Liver (tissue), 8 donors: ENCODE measurements at regions not wholly inside any gene's neighbourhood (a gene's known extent, or its start where the extent isn't known, plus 50 kb on each side); places are given as distances from the start of the nearest gene placed in this dataset.

Source experiments
- DNase-seq: peaks from one replicate; pipeline ENCODE4 v3.0.0-alpha.2; 2017; ENCODE audit warnings: low spot score
- H3K27ac ChIP-seq, 2 donors: one replicate each; pipeline ENCODE4 v1.7.0; 2013; ENCODE audit warnings: inconsistent platforms in 2 of 2, low read length in 2 of 2, control low read depth in 1 of 2, low read depth in 1 of 2, mild to moderate bottlenecking in 1 of 2
- H3K27me3 ChIP-seq, 4 donors: one replicate each; pipeline versions ENCODE4 v1.6.1 to v1.7.0; 2013; ENCODE audit warnings: low read length in 3 of 4, inconsistent platforms in 1 of 4, mild to moderate bottlenecking in 1 of 4, moderate library complexity in 1 of 4; ENCODE audit not compliant: control insufficient read depth in 4 of 4, insufficient read depth in 4 of 4
- H3K36me3 ChIP-seq, 4 donors: one replicate each; pipeline versions ENCODE4 v1.6.1 to v1.7.0; 2013; ENCODE audit warnings: low read length in 3 of 4, mild to moderate bottlenecking in 3 of 4, low read depth in 1 of 4, moderate library complexity in 1 of 4; ENCODE audit not compliant: control insufficient read depth in 4 of 4, insufficient read depth in 3 of 4
- H3K4me1 ChIP-seq, 4 donors: one replicate each; pipeline versions ENCODE4 v1.6.1 to v1.7.0; 2013; ENCODE audit warnings: low read length in 3 of 4, mild to moderate bottlenecking in 3 of 4, moderate library complexity in 1 of 4; ENCODE audit not compliant: control insufficient read depth in 4 of 4, insufficient read depth in 4 of 4
- H3K4me3 ChIP-seq, 3 donors: one replicate each; pipeline versions ENCODE4 v1.6.1 to v1.7.0; 2013; ENCODE audit warnings: low read length in 3 of 3, control low read depth in 1 of 3, low read depth in 1 of 3, mild to moderate bottlenecking in 1 of 3
- H3K9ac ChIP-seq, 2 donors: one replicate each; pipeline ENCODE4 v1.7.0; 2013; ENCODE audit warnings: low read length in 2 of 2, mild to moderate bottlenecking in 2 of 2, moderate library complexity in 2 of 2, control low read depth in 1 of 2, low read depth in 1 of 2
- H3K9me3 ChIP-seq, 4 donors: one replicate each; pipeline versions ENCODE4 v1.6.1 to v1.7.0; 2013; ENCODE audit warnings: low read length in 3 of 4; ENCODE audit not compliant: control insufficient read depth in 4 of 4
- CTCF ChIP-seq: fragments of 150-350 bp; IDR thresholded peaks from 2 replicates; pipeline ENCODE4 v1.5.1; 2017; ENCODE audit warnings: improper control_type of control experiment, low read depth, low read length; ENCODE audit not compliant: missing input control
- FOXA1 ChIP-seq: IDR thresholded peaks from 2 replicates; pipeline ENCODE4 v1.6.1; 2016; ENCODE audit warnings: antibody characterized with exemption
- HNF4A ChIP-seq, 2 donors: conservative IDR thresholded peaks; 2 replicates each; pipeline ENCODE4 v1.6.1; 2016; ENCODE audit warnings: antibody characterized with exemption in 2 of 2, mild to moderate bottlenecking in 2 of 2
- REST ChIP-seq: IDR thresholded peaks from 2 replicates; pipeline ENCODE4 v1.6.1; 2016; ENCODE audit warnings: antibody characterized with exemption, mild to moderate bottlenecking
- YY1 ChIP-seq: IDR thresholded peaks from 2 replicates; pipeline ENCODE4 v1.6.1; 2016; ENCODE audit warnings: antibody characterized with exemption, mild to moderate bottlenecking
- ZBTB33 ChIP-seq: IDR thresholded peaks from 2 replicates; pipeline ENCODE4 v1.6.1; 2016; ENCODE audit warnings: antibody characterized with exemption
- WGBS: extraction: QIAGEN DNeasy Blood & Tissue Kit; methylation state at CpG from one replicate; pipeline ENCODE4 v1.1.7; 2013; 5-methylcytosine and 5-hydroxymethylcytosine counted together
- TF ChIP-seq, protein P1 (sequence below): IDR thresholded peaks from 2 replicates; pipeline ENCODE4 v1.6.1; 2016; ENCODE audit warnings: antibody characterized with exemption
- donor health status: healthy.
- donor health status: healthy.
- donor health status: healthy.
- donor health status: healthy.
- donor health status: healthy.

GRCh38 chr6:168231393-168231957 is 88.1 kb downstream of the DACT2 start:
- Histone ChIP-seq H3K4me3 (no peak overlapping the region), H3K27ac (no peak overlapping the region), H3K4me1 (peaks cover 0 to 14% (median 6%) of the 10 kb centered on the region in 4 donors), H3K9ac (no peak overlapping the region), H3K9me3 (no peaks in the 10 kb centered on the region), H3K27me3 (no peaks in the 10 kb centered on the region), H3K36me3 (no peaks in the 10 kb centered on the region)
- no peak for DNase-seq
- no peak for TF ChIP-seq CTCF
- TF ChIP-seq ZBTB33, result no peak
- no peak for TF ChIP-seq YY1
- no peak for TF ChIP-seq FOXA1
- WGBS, result 76% methylated on average over 8 of the region's 8 CpGs

GRCh38 chr6:168229368-168229752 is 90.2 kb downstream of the DACT2 start:
- H3K9me3 ChIP-seq, result no peaks in the 10 kb centered on the region
- H3K4me1 ChIP-seq, result peaks cover 0 to 19% (median 7%) of the 10 kb centered on the region in 4 donors
- no peak for DNase-seq
- no peak overlapping the region for H3K27ac ChIP-seq
- no peak overlapping the region for H3K4me3 ChIP-seq
- H3K36me3 ChIP-seq, result no peaks in the 10 kb centered on the region
- TF ChIP-seq, protein P1, sequence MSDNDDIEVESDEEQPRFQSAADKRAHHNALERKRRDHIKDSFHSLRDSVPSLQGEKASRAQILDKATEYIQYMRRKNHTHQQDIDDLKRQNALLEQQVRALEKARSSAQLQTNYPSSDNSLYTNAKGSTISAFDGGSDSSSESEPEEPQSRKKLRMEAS, result no peak
- TF ChIP-seq ZBTB33 (no peak), YY1 (no peak), HNF4A (conservative IDR thresholded peaks at IDR 0.05) (no peak), REST (no peak)
- no peaks in the 10 kb centered on the region for H3K27me3 ChIP-seq
- 97% methylated on average over 25 of the region's 25 CpGs for WGBS
- H3K9ac ChIP-seq, result no peak overlapping the region
